Caki2 (cell line): ENCODE measurements at regions not wholly inside any gene's neighbourhood (a gene's known extent, or its start where the extent isn't known, plus 50 kb on each side); places are given as distances from the start of the nearest gene placed in this dataset.
"Not testable (repeated sequence)": the region's sequence is repeated elsewhere in the genome, so short reads cannot be mapped to it uniquely, and the experiment has no call there.

Experiments
- DNase-seq: peaks from one replicate; pipeline ENCODE4 v3.0.0-alpha.2; 2015; ENCODE audit warnings: low read depth
- in situ Hi-C: cut with HindIII; loops from 2 replicates; pipeline ENCODE4 v1.10.0; 2016; ENCODE audit warnings: low sequenced_read_pairs, low pct_unique_long_range_greater_than_20kb, mixed read lengths

GRCh38 chr3:77707281-77707680 is 667.4 kb downstream of the ROBO2 start:
- in situ Hi-C loops: no loop called here
- DNase-seq: no peak

DNA sequence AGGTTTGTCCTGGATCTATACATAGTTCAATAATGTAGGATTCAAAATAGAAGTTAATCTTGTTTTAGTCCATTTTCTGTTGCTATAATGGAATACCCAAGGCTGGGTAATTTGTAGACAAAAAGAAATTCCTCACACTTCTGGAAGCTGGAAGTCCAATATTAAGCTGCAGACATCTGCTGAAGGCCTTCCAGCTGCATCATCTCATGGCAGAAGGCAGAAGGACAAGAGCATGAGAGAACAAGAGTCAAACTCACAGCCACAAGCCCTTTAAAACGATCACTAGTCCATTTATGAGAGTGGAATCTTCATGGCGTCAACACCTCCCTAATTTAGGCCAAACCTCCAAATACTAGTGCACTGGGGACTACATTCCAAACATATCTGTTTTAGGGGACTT is 669.3 kb downstream of the ROBO2 start:
- in situ Hi-C loops: no loop called here
- no peak for DNase-seq

GRCh38 chr3:77718311-77718710 is 678.4 kb downstream of the ROBO2 start:
- no peak for DNase-seq
- in situ Hi-C loops: no loop called here

GRCh38 chr3:77720460-77720971 is 680.6 kb downstream of the ROBO2 start:
- DNase-seq: no peak
- in situ Hi-C loops: no loop called here

DNA sequence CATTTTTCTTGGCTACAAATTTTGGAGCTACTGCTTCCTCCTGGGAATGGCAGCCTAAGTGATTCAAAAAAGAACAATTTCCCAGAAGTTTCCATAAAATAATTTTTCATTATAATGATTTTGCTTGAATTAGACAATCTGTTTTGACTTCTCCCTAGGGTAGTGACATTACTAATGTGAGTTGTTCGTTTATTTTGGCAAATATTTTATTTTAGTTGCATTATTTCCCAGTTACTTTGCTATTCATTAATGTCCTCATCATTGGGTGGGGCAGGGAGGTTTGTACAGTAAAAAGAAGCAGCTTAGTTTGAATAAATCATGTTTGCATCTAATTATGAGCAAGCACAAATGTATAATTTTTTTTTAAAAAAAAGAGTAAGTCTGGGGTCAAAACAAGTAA is 686.6 kb downstream of the ROBO2 start:
- in situ Hi-C loops: no loop called here

DNA sequence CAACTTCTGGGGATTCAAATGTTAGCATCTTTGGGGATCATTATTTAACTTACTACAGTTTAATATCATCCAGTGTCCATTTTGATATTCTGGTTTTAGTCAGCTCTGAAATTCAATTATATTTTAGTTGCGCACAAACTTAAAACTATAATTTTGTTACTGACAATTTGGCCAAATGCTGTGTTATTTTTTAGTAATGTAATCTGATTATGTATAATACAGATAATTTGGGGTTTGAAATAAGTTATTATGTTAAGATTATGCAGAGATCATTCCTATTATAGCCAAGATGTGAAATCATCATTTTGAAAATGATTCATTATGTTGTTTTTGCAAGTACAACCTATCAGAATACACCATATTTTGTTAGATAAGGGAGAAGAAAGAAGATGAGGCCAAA is 706.1 kb downstream of the ROBO2 start:
- in situ Hi-C loops: no loop called here
- no peak for DNase-seq

More for the DNA sequence above, 686.6 kb downstream of the ROBO2 start:
- no peak for DNase-seq

GRCh38 chr3:77746892-77747291 is 707.0 kb downstream of the ROBO2 start:
- DNase-seq: no peak
- in situ Hi-C loops: no loop called here

GRCh38 chr3:77756397-77756975 is 716.6 kb downstream of the ROBO2 start:
- in situ Hi-C loops, DNase-seq: not testable (repeated sequence)

GRCh38 chr3:77772459-77772858 is 732.6 kb downstream of the ROBO2 start:
- in situ Hi-C loops: no loop called here

GRCh38 chr3:77773084-77773483 is 733.2 kb downstream of the ROBO2 start:
- in situ Hi-C loops: no loop called here
- no peak for DNase-seq

More at GRCh38 chr3:77772459-77772858, 732.6 kb downstream of the ROBO2 start:
- DNase-seq: no peak

GRCh38 chr3:77780278-77780996 is 740.5 kb downstream of the ROBO2 start:
- DNase-seq: no peak
- in situ Hi-C loops: no loop called here

DNA sequence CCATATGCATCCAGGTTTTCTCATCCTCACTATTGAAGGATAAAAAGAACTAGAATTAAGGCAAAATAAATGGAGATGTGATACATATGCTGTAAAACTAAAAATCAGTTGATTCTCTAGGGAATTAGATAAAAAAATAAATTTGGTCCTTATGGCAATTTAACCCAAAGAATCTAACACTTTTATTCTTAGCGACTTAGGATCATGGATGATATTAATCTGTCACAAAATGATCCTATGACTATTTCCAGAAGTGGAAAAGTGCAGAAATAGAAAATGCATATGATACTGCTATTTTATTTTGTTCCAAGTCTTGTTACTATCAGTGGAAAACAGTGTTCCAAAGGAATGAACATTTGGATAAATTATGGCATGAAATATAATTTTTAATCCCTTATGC is 746.3 kb downstream of the ROBO2 start:
- DNase-seq: no peak
- in situ Hi-C loops: no loop called here

DNA sequence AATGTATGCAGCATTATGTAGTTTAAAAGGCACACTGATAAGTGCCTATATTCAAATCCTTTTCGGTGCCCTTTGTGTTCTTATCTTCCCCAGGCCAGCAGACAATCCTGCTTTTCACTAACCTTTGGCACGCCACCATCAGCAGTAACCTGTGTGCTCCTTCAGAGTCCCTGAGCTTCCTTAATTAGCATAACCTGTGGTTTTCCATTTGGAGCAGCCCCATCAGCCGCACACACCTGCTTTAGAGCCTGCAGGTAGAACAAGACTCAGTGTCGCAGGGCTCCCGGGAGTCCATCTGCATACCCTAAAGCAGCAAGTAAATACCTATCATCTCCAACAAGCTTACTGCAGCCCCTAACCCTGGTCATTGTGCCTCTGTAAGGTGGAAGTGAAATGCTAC is 755.1 kb downstream of the ROBO2 start:
- no peak for DNase-seq
- in situ Hi-C loops: no loop called here

DNA sequence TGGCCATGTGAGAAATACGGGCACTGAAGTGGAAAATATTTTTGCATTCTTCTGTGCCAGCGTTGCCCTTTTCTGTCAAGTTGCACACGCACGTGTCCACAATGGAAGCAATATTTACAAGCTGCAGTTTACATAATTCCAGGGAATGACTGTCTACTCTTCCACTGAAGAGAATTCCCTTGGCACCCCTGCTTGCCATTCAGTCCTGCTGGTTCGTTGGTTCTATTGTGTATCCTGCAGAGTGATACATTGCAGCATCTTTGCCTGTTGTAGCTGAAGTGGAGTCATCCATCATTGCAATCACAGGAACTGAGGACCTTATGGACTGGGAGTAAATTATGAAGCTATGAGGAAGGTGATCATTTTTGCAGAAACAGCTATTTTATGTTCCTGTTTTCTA is 759.4 kb downstream of the ROBO2 start:
- in situ Hi-C loops: no loop called here
- DNase-seq: no peak

DNA sequence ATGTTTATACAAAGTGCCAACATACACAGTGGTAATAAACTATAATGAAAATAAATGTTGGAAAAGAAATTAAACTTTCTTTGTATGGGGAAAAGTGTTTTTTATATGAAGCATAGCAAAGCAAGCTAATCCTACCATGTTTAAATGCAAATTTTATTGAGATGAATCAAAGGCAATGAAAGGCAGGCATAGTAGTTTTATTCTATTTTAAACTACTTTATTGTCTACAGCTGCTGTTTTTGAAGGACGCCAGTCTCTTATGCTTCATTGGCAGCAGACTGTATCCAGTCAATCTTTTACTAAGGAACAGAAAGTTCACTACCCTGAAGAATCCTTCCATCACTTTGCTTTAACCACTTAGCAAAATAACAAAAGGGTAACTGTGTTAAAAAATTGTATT is 761.0 kb downstream of the ROBO2 start:
- DNase-seq: no peak
- in situ Hi-C loops: no loop called here

GRCh38 chr3:77807312-77807711 is 767.4 kb downstream of the ROBO2 start:
- in situ Hi-C loops: no loop called here
- DNase-seq: no peak

- DNase-seq: no peak
- in situ Hi-C loops: no loop called here
Measured at GRCh38 chr3:77814845-77815244, 774.9 kb downstream of the ROBO2 start.

- DNase-seq: no peak
- in situ Hi-C loops: no loop called here
Measured at GRCh38 chr3:77815467-77815866, 775.6 kb downstream of the ROBO2 start.

DNA sequence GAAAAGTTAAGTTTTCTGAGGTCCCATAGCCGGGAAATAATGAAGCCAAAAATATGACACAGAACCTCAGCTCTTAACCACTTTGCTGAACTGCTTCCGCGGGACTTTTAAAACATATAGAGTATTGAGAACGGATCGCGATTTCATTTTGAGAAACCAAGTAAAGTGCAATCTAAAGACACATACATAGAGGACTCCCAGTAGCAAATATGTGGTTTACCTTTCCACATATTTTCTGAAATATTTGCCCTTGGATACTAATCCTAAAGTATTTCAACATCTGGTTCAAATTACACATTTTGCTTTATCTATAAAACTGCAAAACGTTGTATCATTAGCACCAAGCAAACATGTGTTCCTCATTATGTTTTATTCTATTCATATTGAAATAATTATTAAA is 776.5 kb downstream of the ROBO2 start:
- DNase-seq: no peak
- in situ Hi-C loops: no loop called here
